Right cardiac atrium (tissue), 5 donors: ENCODE measurements at regions not wholly inside any gene's neighbourhood (a gene's known extent, or its start where the extent isn't known, plus 50 kb on each side); places are given as distances from the start of the nearest gene placed in this dataset.
"Not testable (repeated sequence)": the region's sequence is repeated elsewhere in the genome, so short reads cannot be mapped to it uniquely, and the experiment has no call there.

Source experiments
- ATAC-seq, 2 donors: fragments of 200-7000 bp; cut with Tn5 transposase; one replicate each; pipeline versions ENCODE4 v1.8.0 to v1.9.1; 2020; ENCODE audit warnings: moderate library complexity in 2 of 2, mild to moderate bottlenecking in 1 of 2
- DNase-seq, 3 donors: peaks; one replicate each; pipeline ENCODE4 v3.0.0-alpha.2; 2020
- H3K27ac ChIP-seq: one replicate; pipeline ENCODE4 v1.5.1; 2013; ENCODE audit warnings: mild to moderate bottlenecking, low read length, control low read depth, moderate library complexity
- H3K27me3 ChIP-seq: one replicate; pipeline ENCODE4 v1.6.1; 2013; ENCODE audit not compliant: control insufficient read depth, insufficient read depth
- H3K4me1 ChIP-seq: one replicate; pipeline ENCODE4 v1.6.1; 2013; ENCODE audit warnings: low read length; ENCODE audit not compliant: control insufficient read depth, insufficient read depth
- H3K4me3 ChIP-seq: one replicate; pipeline ENCODE4 v1.5.1; 2013; ENCODE audit warnings: low read length, control low read depth
- H3K9me3 ChIP-seq: one replicate; pipeline ENCODE4 v1.6.1; 2013; ENCODE audit warnings: low read length; ENCODE audit not compliant: control insufficient read depth
- WGBS: extraction: QIAGEN DNeasy Blood & Tissue Kit; methylation state at CpG from one replicate; pipeline ENCODE4 v1.1.7; 2013; 5-methylcytosine and 5-hydroxymethylcytosine counted together
- intact Hi-C, 4 donors: fragments of 100-400 bp; cut with DNase I; formaldehyde crosslinking; loops; one replicate each; pipeline versions ENCODE4 v1.11.0 to v1.14.0; 2022 to 2023
- donor health status: healthy with polysubstance abuse.
- donor health status: DM: no; HTN: yes; CAD: no.
- donor health status: DM: no; HTN: no; CAD: no.
- donor health status: DM: no; HTN: yes; CAD: no; lungs with severe emphysema.
- donor health status: DM: yes; HTN: yes; CAD: no.

GRCh38 chr2:122565364-122565763, 809.9 kb downstream of the TSN start:
- no peaks in the 10 kb centered on the region for H3K4me1 ChIP-seq
- DNase-seq (no peak), ATAC-seq (no peak)
- H3K9me3 ChIP-seq: no peaks in the 10 kb centered on the region
- no peak overlapping the region for H3K4me3 ChIP-seq
- intact Hi-C loops: no loop called here
- H3K27me3 ChIP-seq: no peaks in the 10 kb centered on the region
- WGBS: 85% methylated on average over 1 of the region's 1 CpG
- H3K27ac ChIP-seq: no peak overlapping the region

- Histone ChIP-seq H3K9me3 (no peaks in the 10 kb centered on the region), H3K4me1 (no peaks in the 10 kb centered on the region), H3K27me3 (no peaks in the 10 kb centered on the region), H3K4me3 (no peak overlapping the region), H3K27ac (no peak overlapping the region)
- 92% methylated on average over 15 of the region's 15 CpGs for WGBS
- intact Hi-C loops: no loop called here
- no peak for ATAC-seq
- no peak for DNase-seq
Observed at GRCh38 chr2:122570641-122571040, 815.2 kb downstream of the TSN start.

- H3K27ac ChIP-seq, H3K4me3 ChIP-seq, DNase-seq, ATAC-seq, H3K9me3 ChIP-seq, H3K27me3 ChIP-seq, intact Hi-C loops, H3K4me1 ChIP-seq: not testable (repeated sequence)
Observed at GRCh38 chr2:122571471-122571870, 816.0 kb downstream of the TSN start.

- ATAC-seq (no peak), DNase-seq (no peak)
- no peaks in the 10 kb centered on the region for H3K27me3 ChIP-seq
- intact Hi-C loops: no loop called here
- H3K4me1 ChIP-seq: no peaks in the 10 kb centered on the region
- H3K27ac ChIP-seq: no peak overlapping the region
- no peak overlapping the region for H3K4me3 ChIP-seq
- H3K9me3 ChIP-seq: no peaks in the 10 kb centered on the region
Observed at GRCh38 chr2:122575076-122575475, 819.6 kb downstream of the TSN start.

- Histone ChIP-seq H3K27me3 (no peaks in the 10 kb centered on the region), H3K27ac (no peak overlapping the region), H3K4me1 (no peaks in the 10 kb centered on the region), H3K9me3 (no peaks in the 10 kb centered on the region), H3K4me3 (no peak overlapping the region)
- no peak for ATAC-seq
- intact Hi-C loops: no loop called here
- WGBS: 86% methylated on average over 2 of the region's 2 CpGs
- no peak for DNase-seq
Observed at GRCh38 chr2:122583159-122583917, 827.9 kb downstream of the TSN start.

GRCh38 chr2:122590524-122590923, 835.1 kb downstream of the TSN start:
- whole genome bisulfite sequencing: 87% methylated on average over 3 of the region's 3 CpGs
- intact Hi-C loops: no loop called here
- H3K27ac ChIP-seq: no peak overlapping the region
- no peak overlapping the region for H3K4me3 ChIP-seq
- DNase-seq: no peak
- H3K27me3 ChIP-seq: no peaks in the 10 kb centered on the region
- no peaks in the 10 kb centered on the region for H3K9me3 ChIP-seq
- H3K4me1 ChIP-seq: no peaks in the 10 kb centered on the region
- ATAC-seq: no peak

GRCh38 chr2:122595065-122595464, 839.6 kb downstream of the TSN start:
- no peaks in the 10 kb centered on the region for H3K27me3 ChIP-seq
- 65% methylated on average over 2 of the region's 2 CpGs for WGBS
- H3K27ac ChIP-seq: no peak overlapping the region
- H3K4me3 ChIP-seq: no peak overlapping the region
- no peak for DNase-seq
- intact Hi-C loops: no loop called here
- no peaks in the 10 kb centered on the region for H3K4me1 ChIP-seq
- no peaks in the 10 kb centered on the region for H3K9me3 ChIP-seq
- no peak for ATAC-seq

- no peak overlapping the region for H3K4me3 ChIP-seq
- 60% methylated on average over 3 of the region's 3 CpGs for WGBS
- intact Hi-C loops: no loop called here
Observed at GRCh38 chr2:122596598-122596997, 841.1 kb downstream of the TSN start.

GRCh38 chr2:122598784-122599183, 843.3 kb downstream of the TSN start:
- intact Hi-C loops: no loop called here
- Histone ChIP-seq H3K4me1 (no peaks in the 10 kb centered on the region), H3K9me3 (no peaks in the 10 kb centered on the region), H3K4me3 (no peak overlapping the region), H3K27ac (no peak overlapping the region), H3K27me3 (no peaks in the 10 kb centered on the region)
- DNase-seq (no peak), ATAC-seq (no peak)
- WGBS: 96% methylated on average over 1 of the region's 1 CpG

More at GRCh38 chr2:122596598-122596997, 841.1 kb downstream of the TSN start:
- H3K9me3 ChIP-seq: no peaks in the 10 kb centered on the region
- DNase-seq: no peak
- no peaks in the 10 kb centered on the region for H3K27me3 ChIP-seq
- H3K4me1 ChIP-seq: no peaks in the 10 kb centered on the region
- no peak for ATAC-seq
- H3K27ac ChIP-seq: no peak overlapping the region

- Histone ChIP-seq H3K27ac (no peak overlapping the region), H3K4me1 (no peaks in the 10 kb centered on the region), H3K4me3 (no peak overlapping the region), H3K27me3 (no peaks in the 10 kb centered on the region), H3K9me3 (no peaks in the 10 kb centered on the region)
- DNase-seq (no peak), ATAC-seq (no peak)
- 88% methylated on average over 3 of the region's 3 CpGs for WGBS
- intact Hi-C loops: no loop called here
Observed at GRCh38 chr2:122610948-122611609, 855.6 kb downstream of the TSN start.

GRCh38 chr2:122622934-122623333, 867.5 kb downstream of the TSN start:
- Histone ChIP-seq H3K4me1 (no peaks in the 10 kb centered on the region), H3K4me3 (no peak overlapping the region), H3K27ac (no peak overlapping the region), H3K9me3 (no peaks in the 10 kb centered on the region), H3K27me3 (no peaks in the 10 kb centered on the region)
- intact Hi-C loops: no loop called here
- DNase-seq (no peak), ATAC-seq (no peak)
- WGBS: 78% methylated on average over 3 of the region's 3 CpGs
